Amygdala (tissue), 56 donors: ENCODE measurements at regions not wholly inside any gene's neighbourhood (a gene's known extent, or its start where the extent isn't known, plus 50 kb on each side); places are given as distances from the start of the nearest gene placed in this dataset.
"Not testable (repeated sequence)": the region's sequence is repeated elsewhere in the genome, so short reads cannot be mapped to it uniquely, and the experiment has no call there.

Experiments
- DNase-seq, 56 donors: peaks; one replicate each; lab custom pipeline; 2025; lab: John Stamatoyannopoulos, UW

GRCh38 chr16:77056597-77056996, 134.4 kb upstream of the MON1B start:
- not testable (repeated sequence) for DNase-seq

- DNase-seq: no peak
Measured at GRCh38 chr16:77057161-77057774, 133.7 kb upstream of the MON1B start.

GRCh38 chr16:77059446-77059845, 131.5 kb upstream of the MON1B start:
- DNase-seq: no peak

- DNase-seq: no peak
Measured at GRCh38 chr16:77060614-77061013, 130.4 kb upstream of the MON1B start.

- peak in 2 of 56 donors; percentile 0 to 2 for DNase-seq
Measured at GRCh38 chr16:77062878-77063675, 127.9 kb upstream of the MON1B start.

GRCh38 chr16:77063676-77064016, 127.3 kb upstream of the MON1B start:
- DNase-seq: no peak

GRCh38 chr16:77064037-77064436, 127.0 kb upstream of the MON1B start:
- no peak for DNase-seq

GRCh38 chr16:77066896-77067496, 124.0 kb upstream of the MON1B start:
- no peak for DNase-seq

GRCh38 chr16:77067900-77068299, 123.1 kb upstream of the MON1B start:
- DNase-seq: no peak

GRCh38 chr16:77068402-77068801, 122.6 kb upstream of the MON1B start:
- no peak for DNase-seq

GRCh38 chr16:77069929-77070328, 121.1 kb upstream of the MON1B start:
- no peak for DNase-seq

GRCh38 chr16:77070683-77071082, 120.3 kb upstream of the MON1B start:
- no peak for DNase-seq

GRCh38 chr16:77076839-77077238, 114.2 kb upstream of the MON1B start:
- no peak for DNase-seq

- no peak for DNase-seq
Measured at GRCh38 chr16:77077256-77077922, 113.6 kb upstream of the MON1B start.

- DNase-seq: no peak
Measured at GRCh38 chr16:77085981-77086380, 105.0 kb upstream of the MON1B start.

GRCh38 chr16:77090062-77090461, 100.9 kb upstream of the MON1B start:
- DNase-seq: no peak

- DNase-seq: no peak
Measured at GRCh38 chr16:77093309-77093708, 97.7 kb upstream of the MON1B start.

GRCh38 chr16:77093999-77094398, 97.0 kb upstream of the MON1B start:
- DNase-seq: no peak

GRCh38 chr16:77111056-77111565, 79.9 kb upstream of the MON1B start:
- no peak for DNase-seq

- DNase-seq: no peak
Measured at GRCh38 chr16:77112746-77113145, 78.2 kb upstream of the MON1B start.

GRCh38 chr16:77113835-77114234, 77.2 kb upstream of the MON1B start:
- DNase-seq: no peak
